ENCODE measurements at regions not wholly inside any gene's neighbourhood (a gene's known extent, or its start where the extent isn't known, plus 50 kb on each side); places are given as distances from the start of the nearest gene placed in this dataset.

- TF ChIP-seq MAX (IDR thresholded peaks at IDR 0.05; ENCODE audit: low read depth) = no peak
- no peak for TF ChIP-seq CTCF (IDR thresholded peaks at IDR 0.05)
- TF ChIP-seq TAF1 (IDR thresholded peaks at IDR 0.05; ENCODE audit: borderline replicate concordance, low read depth, low read length) = no peak
- TF ChIP-seq RFX5 (IDR thresholded peaks at IDR 0.05; ENCODE audit: low read length) = no peak
- TF ChIP-seq SIN3A (IDR thresholded peaks at IDR 0.05; ENCODE audit: borderline replicate concordance, low read depth, low read length) = no peak
- no peak for TF ChIP-seq TEAD4 (IDR thresholded peaks at IDR 0.05; ENCODE audit: borderline replicate concordance, insufficient read depth)
- no peak for TF ChIP-seq GABPA (IDR thresholded peaks at IDR 0.05; ENCODE audit: low read depth)
- no peak for TF ChIP-seq REST (IDR thresholded peaks at IDR 0.05; ENCODE audit: low read depth, low read length)
- TF ChIP-seq POLR2AphosphoS5 (IDR thresholded peaks at IDR 0.05; ENCODE audit: low read depth, low read length) = no peak
- TF ChIP-seq CHD2 (IDR thresholded peaks at IDR 0.05; ENCODE audit: low read length, partially characterized antibody) = no peak
Measured at GRCh38 chr13:111533900-111534683, 213.7 kb downstream of the TEX29 start.

Data from SK-N-SH (cell line).